ENCODE measurements at regions not wholly inside any gene's neighbourhood (a gene's known extent, or its start where the extent isn't known, plus 50 kb on each side); places are given as distances from the start of the nearest gene placed in this dataset.
"Not testable (repeated sequence)": the region's sequence is repeated elsewhere in the genome, so short reads cannot be mapped to it uniquely, and the experiment has no call there.

GRCh38 chr4:7141151-7141834, 51.0 kb upstream of the SORCS2 start:
- DNase-seq (ENCODE audit: low spot score) = no peak

- no peak for DNase-seq (ENCODE audit: low spot score)
Measured at GRCh38 chr4:7140692-7141069, 51.7 kb upstream of the SORCS2 start.

GRCh38 chr4:7140062-7140691, 52.2 kb upstream of the SORCS2 start:
- no peak for DNase-seq (ENCODE audit: low spot score)

- DNase-seq (ENCODE audit: low spot score) = no peak
Measured at GRCh38 chr4:7139167-7139982, 53.0 kb upstream of the SORCS2 start.

GRCh38 chr4:7138223-7139166, 53.8 kb upstream of the SORCS2 start:
- no peak for DNase-seq (ENCODE audit: low spot score)

GRCh38 chr4:7137326-7138200, 54.8 kb upstream of the SORCS2 start:
- DNase-seq (ENCODE audit: low spot score) = no peak

- no peak for DNase-seq (ENCODE audit: low spot score)
Measured at GRCh38 chr4:7136351-7136750, 56.0 kb upstream of the SORCS2 start.

GRCh38 chr4:7135389-7135746, 57.0 kb upstream of the SORCS2 start:
- no peak for DNase-seq (ENCODE audit: low spot score)

GRCh38 chr4:7134737-7135388, 57.5 kb upstream of the SORCS2 start:
- no peak for DNase-seq (ENCODE audit: low spot score)

- DNase-seq (ENCODE audit: low spot score) = not testable (repeated sequence)
Measured at GRCh38 chr4:7133818-7134650, 58.3 kb upstream of the SORCS2 start.

GRCh38 chr4:7132730-7133582, 59.4 kb upstream of the SORCS2 start:
- no peak for DNase-seq (ENCODE audit: low spot score)

GRCh38 chr4:7132249-7132648, 60.1 kb upstream of the SORCS2 start:
- DNase-seq (ENCODE audit: low spot score) = peak; percentile 43

GRCh38 chr4:7131498-7132031, 60.8 kb upstream of the SORCS2 start:
- DNase-seq (ENCODE audit: low spot score) = no peak

- DNase-seq (ENCODE audit: low spot score) = no peak
Measured at GRCh38 chr4:7130621-7131211, 61.6 kb upstream of the SORCS2 start.

- no peak for DNase-seq (ENCODE audit: low spot score)
Measured at GRCh38 chr4:7129871-7130620, 62.2 kb upstream of the GRPEL1 start.

GRCh38 chr4:7128644-7129043, 60.8 kb upstream of the GRPEL1 start:
- no peak for DNase-seq (ENCODE audit: low spot score)

GRCh38 chr4:7128234-7128633, 60.4 kb upstream of the GRPEL1 start:
- DNase-seq (ENCODE audit: low spot score) = no peak
